HG03039 (cell line): ENCODE measurements at regions not wholly inside any gene's neighbourhood (a gene's known extent, or its start where the extent isn't known, plus 50 kb on each side); places are given as distances from the start of the nearest gene placed in this dataset.

Experiments used
- ATAC-seq: cut with Tn5 transposase; IDR thresholded peaks from one replicate; pipeline ENCODE4 v1.9.1; 2021; ENCODE audit warnings: mild to moderate bottlenecking, moderate library complexity; ENCODE audit not compliant: unreplicated experiment

DNA sequence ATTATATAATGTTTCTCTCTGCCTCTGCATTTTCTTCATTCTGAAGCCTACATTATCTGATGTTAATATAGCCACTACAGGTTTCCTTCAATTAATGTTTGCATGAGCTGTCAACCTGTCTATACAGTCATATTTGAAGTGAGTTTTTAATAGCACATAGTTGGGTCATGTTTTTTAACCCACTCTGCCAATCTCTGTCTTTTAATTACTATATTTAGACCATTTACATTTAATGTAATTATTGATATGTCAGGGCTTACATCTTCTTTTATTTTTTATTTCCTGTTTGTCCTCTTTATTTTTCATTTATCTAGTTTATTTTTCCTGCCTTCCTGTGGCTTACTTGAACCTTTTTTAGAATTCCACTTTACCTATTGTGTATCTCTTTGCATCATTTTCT lies 124.3 kb upstream of the PDE1C start:
- no peak for ATAC-seq

DNA sequence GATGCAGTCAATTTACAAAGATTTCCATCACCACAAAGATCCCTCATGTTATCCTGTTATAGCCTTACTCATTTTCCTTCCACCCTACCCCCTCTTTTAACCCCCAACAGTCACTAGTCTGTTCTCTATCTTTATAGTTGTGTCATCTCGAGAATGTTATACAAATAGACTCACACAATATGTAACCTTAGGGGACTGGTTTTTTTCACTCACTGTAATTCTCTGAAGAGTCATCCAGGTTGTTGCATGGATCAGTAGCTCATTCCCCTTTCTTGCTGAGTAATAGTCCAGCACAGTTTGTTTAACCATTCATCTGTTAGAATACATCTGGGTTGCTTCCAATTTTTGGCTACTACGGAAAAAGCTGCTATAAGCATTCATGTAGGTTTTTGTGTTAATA lies 121.1 kb upstream of the PDE1C start:
- no peak for ATAC-seq

- no peak for ATAC-seq
Measured at GRCh38 chr7:32179567-32179966, 109.4 kb upstream of the PDE1C start.

DNA sequence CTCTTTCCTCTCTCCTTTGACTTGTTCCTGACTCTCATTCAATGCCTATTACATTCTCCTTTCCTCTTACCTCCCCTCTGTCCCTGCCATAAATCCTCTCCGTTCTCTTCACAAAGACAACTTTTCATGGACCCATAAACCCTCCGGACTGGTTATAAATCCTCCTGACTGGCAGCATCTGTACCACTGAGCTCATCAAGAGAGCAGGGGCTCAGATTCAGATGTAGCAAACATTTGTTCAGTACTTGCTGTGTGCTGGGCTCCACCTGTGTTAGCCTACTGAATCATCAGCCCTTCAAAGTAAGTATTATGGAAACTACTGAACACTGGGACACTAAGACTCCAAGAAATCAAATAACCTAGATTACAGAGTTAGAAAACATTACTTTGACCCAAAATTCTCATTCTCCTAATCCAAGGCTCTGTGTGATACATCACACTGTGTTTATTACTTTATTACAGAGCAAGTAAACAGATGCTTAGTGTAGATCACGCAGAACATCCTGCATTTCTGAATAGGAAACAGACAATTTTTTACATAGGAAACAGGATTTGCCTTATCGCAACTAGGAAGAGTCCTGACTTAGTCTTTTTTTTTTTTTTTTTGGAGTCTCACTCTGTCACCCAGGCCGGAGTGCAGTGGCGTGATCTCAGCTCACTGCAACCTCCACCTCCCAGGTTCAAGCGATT lies 108.6 kb upstream of the PDE1C start:
- no peak for ATAC-seq

DNA sequence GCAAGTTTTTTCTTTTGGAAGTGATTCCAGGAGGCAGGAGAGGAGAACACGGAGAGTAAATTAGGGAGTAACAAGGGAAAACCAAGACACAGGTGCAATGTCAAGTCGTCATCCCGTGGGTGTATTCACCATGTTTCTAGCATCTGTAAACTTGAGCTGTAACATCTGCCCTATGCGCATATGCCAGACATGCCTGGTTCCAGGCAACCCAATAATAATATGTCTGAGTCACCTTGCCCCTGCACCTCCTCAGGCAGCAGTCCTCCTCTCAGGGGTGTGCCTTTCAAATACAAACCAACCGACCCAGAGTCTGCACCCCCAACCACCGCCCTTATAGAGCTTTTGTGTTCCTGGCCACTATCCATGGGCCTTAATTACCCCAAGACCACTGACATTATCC lies 107.0 kb upstream of the PDE1C start:
- ATAC-seq = no peak

GRCh38 chr7:32175099-32175498 lies 104.9 kb upstream of the PDE1C start:
- no peak for ATAC-seq

- no peak for ATAC-seq
Measured at GRCh38 chr7:32171248-32171647, 101.0 kb upstream of the PDE1C start.

DNA sequence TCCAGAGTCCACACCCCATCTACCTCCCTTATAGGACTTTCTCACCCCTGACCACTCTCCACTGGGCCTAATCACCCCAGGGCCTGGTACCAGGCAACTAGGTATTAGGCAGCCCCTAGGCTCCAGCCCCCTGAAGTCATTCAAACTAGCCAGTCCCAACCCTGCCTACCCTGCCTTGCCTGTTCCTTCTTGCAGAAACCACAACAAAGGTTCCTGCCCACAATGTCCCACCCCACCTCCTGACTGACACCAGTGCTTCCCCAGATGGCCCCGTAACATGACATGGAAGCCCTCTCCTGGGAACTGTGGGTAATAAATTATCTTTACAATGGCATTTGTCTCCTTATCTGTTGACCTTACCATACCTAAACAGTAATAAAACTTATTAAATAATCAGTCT lies 100.6 kb upstream of the PDE1C start:
- no peak for ATAC-seq

DNA sequence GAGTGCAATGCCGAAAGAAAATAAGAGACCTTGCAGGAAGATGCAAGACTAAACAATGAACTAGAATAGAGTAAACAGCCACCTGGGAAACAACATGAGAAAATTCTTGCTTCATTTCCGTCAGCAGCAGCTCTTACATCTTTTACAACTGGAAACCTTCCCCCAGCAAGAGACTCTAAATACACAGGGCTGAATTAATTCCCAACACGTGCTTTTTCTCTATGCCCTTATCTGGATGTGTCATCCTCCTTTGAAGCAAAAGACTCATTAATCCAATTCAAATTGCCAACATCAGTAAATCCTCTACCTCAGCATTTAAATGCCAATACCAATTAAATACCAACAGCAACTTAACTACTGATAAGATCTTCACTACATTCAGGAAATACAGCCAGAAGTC lies 99.0 kb upstream of the PDE1C start:
- no peak for ATAC-seq

DNA sequence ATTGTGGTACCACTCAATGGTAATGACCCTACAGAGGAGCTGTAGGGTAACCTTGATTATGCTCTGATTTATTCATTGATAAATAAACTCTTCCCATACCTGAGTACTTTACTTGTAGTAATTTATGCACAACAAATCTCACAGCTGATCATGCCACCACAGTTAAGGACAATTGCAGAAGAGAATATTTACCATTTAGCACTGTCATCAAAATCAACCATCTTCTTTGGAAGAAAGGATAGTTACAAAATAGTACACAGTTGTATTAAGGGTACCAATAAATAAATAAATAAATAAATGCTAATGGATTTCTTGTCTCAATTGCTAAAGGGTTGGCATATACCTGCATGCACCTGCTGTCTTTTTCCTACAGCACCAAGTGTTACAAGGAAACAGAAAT lies 97.6 kb upstream of the PDE1C start:
- ATAC-seq = no peak

DNA sequence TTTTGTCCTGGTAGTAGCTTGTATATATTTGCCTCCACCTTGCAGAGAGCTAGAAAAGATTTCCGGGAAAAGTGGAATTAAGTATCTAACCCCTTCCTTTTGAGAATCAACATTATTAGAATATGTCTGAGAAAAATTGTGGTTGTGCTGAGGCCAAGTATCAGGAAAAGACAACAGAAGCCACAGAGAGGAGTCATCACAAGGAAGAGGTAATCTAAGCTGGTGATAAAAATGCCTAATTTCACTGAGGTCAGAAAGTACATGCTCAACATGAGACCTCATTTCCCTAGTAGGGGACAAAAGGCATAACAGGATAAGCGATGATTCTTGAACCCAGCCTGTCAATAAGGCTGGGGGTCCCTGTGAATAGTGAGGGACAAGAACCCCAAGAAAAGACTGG lies 97.0 kb upstream of the PDE1C start:
- ATAC-seq = no peak

GRCh38 chr7:32164341-32164996 lies 94.3 kb upstream of the PDE1C start:
- ATAC-seq = no peak

- ATAC-seq = no peak
Measured at GRCh38 chr7:32163896-32164295, 93.7 kb upstream of the PDE1C start.

DNA sequence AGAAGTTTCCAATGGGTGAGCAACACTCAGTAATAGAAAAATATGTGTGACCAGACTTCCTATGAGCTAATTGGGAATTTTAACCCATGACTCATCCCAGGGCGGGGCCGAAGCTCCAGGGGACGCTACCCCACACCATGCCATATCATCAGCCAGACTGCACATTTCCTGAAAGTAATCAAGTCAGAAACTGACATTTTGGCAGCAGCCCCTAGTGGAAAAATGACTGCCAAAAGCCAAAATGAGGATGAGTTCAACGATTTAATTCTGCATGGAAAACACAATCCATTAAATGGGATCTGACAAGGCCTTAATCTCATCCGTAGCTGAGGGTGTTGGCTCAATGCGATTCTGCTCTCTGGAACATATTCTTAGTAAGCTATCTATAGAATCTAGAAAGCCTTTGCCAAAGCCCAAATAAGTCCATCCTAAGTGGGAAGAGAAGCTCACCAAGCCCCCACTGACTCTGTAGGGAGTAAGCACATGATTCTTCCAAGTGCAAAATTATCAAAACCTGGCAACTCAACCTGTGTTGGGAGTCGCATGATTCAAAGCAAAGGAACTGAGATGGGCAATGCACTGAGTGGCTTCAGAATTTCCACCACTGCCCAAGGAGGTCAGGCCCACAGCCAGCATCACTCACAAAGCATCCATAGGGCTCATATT lies 93.1 kb upstream of the PDE1C start:
- ATAC-seq = no peak

DNA sequence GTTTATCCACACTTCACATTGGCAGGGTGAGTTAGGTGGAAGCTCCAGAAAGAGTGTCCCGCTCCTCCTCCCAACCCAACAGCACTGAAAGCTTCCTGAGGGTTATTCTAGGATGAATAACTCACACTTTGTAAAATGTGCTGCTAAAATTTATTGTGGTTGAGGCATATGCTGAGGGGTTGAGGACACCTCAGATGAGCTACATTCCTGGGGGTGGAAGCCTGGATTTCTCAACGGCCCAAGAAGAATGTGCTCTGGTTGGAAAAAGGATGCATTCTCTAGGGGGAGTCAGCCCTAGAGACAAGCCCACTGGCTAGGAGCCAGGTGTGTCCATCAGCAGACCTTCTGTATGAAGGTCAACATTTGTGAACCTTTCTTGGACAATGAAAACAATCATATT lies 91.5 kb upstream of the PDE1C start:
- ATAC-seq = no peak

GRCh38 chr7:32158751-32159745 lies 88.8 kb upstream of the PDE1C start:
- no peak for ATAC-seq

DNA sequence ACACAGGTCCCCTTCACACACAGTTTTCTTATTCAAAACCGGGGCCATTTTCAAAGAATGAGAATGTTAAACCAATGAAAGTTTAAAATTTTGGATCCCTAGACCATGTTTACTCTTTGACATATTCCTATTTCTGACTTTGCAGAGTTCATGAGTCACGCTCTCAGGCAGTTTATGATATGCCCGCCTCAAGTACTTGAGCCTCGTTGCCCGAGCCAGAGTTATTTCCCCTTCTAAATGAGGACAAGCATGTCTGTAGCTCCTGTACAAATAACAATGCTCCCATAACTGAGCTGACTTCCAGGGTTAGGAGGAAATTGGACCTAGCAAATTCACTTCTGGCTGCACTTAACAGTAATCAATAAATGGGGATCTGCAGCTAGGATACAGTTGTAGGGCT lies 87.9 kb upstream of the PDE1C start:
- ATAC-seq = no peak

GRCh38 chr7:32155712-32156111 lies 85.5 kb upstream of the PDE1C start:
- ATAC-seq = no peak

DNA sequence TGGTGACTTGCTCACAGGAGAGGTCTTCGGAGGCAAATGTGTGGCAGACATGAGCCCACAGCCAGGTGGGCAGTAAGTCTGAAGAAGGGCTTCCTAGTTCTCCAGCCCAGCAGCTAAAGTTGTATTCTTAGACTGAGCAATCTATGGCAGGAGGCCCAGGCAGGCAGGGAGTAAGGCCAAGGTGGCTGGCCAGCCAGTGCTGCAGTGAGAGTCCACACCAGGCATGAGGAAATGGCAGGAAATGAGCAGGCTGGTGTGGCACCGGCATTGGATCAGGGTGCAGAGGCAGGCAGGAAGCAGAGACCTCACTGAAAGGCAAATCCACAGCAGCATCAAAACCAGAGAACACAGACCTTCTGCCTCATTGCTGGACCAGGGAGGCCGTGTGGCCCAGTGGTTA lies 84.6 kb upstream of the PDE1C start:
- ATAC-seq = no peak

DNA sequence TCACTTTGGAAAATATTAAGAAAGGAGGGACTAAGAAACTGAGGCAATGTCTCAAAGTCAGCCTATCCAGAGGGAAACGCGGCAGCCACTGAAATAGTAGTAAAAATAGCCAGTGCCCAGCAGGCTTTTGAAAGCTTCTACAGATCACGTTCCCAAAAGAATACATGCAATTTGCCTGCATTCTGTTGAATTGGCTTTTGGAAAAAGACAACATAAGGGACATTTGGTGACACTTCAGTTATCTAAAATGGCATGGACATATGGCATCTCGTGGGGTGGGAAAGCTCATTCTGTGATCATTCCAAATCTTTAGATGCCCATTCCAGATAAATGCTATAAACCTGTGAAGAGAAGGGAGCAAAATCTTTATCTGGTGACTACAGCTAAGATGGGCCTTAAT lies 82.8 kb upstream of the PDE1C start:
- ATAC-seq = no peak

- ATAC-seq = no peak
Measured at GRCh38 chr7:32152576-32152975, 82.4 kb upstream of the PDE1C start.
